ENCODE measurements at regions not wholly inside any gene's neighbourhood (a gene's known extent, or its start where the extent isn't known, plus 50 kb on each side); places are given as distances from the start of the nearest gene placed in this dataset.

- TF ChIP-seq CTCF (IDR thresholded peaks at IDR 0.05) (no peak), POLR2A (IDR thresholded peaks at IDR 0.05) (no peak)
These were observed 108.2 kb upstream of the CWC22 start for GRCh38 chr2:180115269-180115668.

GRCh38 chr2:180111901-180112300 is 104.8 kb upstream of the CWC22 start:
- H3K36me3 ChIP-seq (replicated peaks in 1 of 2; ENCODE audit: insufficient read depth in 1 of 2, low read depth in 2 of 2): no peaks in the 10 kb centered on the region
- no peaks in the 10 kb centered on the region for H3K9me3 ChIP-seq
- no peaks in the 10 kb centered on the region for H3K4me1 ChIP-seq
- TF ChIP-seq POLR2A (IDR thresholded peaks at IDR 0.05) (no peak), CTCF (IDR thresholded peaks at IDR 0.05) (no peak)
- WGBS, 2 donors: 38 to 57% methylated on average over 1 of the region's 1 CpG
- no peak overlapping the region for H3K4me3 ChIP-seq
- H3K27me3 ChIP-seq: no peaks in the 10 kb centered on the region
- ATAC-seq (no peak), DNase-seq (no peak)
- H3K27ac ChIP-seq: no peak overlapping the region
- intact Hi-C loops (cut with DNase I): no loop called here

More at GRCh38 chr2:180115269-180115668, 108.2 kb upstream of the CWC22 start:
- no peak overlapping the region for H3K4me3 ChIP-seq
- intact Hi-C loops (cut with DNase I): no loop called here
- WGBS, 2 donors: 85 to 97% methylated on average over 2 of the region's 2 CpGs
- H3K9me3 ChIP-seq: no peaks in the 10 kb centered on the region
- DNase-seq (no peak), ATAC-seq (no peak)
- no peaks in the 10 kb centered on the region for H3K4me1 ChIP-seq
- H3K27me3 ChIP-seq: no peaks in the 10 kb centered on the region
- no peak overlapping the region for H3K27ac ChIP-seq
- H3K36me3 ChIP-seq (replicated peaks in 1 of 2; ENCODE audit: insufficient read depth in 1 of 2, low read depth in 2 of 2): no peaks in the 10 kb centered on the region

- TF ChIP-seq POLR2A (IDR thresholded peaks at IDR 0.05) (no peak), CTCF (IDR thresholded peaks at IDR 0.05) (no peak)
- ATAC-seq (no peak), DNase-seq (no peak)
- WGBS, 2 donors: 77 to 78% methylated on average over 6 of the region's 6 CpGs
- Histone ChIP-seq H3K27ac (no peak overlapping the region), H3K36me3 (replicated peaks in 1 of 2; ENCODE audit: insufficient read depth in 1 of 2, low read depth in 2 of 2) (no peaks in the 10 kb centered on the region), H3K4me3 (no peak overlapping the region), H3K9me3 (no peaks in the 10 kb centered on the region), H3K27me3 (no peaks in the 10 kb centered on the region), H3K4me1 (no peaks in the 10 kb centered on the region)
- intact Hi-C loops (cut with DNase I): no loop called here
These were observed 103.4 kb upstream of the CWC22 start for GRCh38 chr2:180110469-180110868.

- no peaks in the 10 kb centered on the region for H3K27me3 ChIP-seq
- TF ChIP-seq CTCF (IDR thresholded peaks at IDR 0.05) (no peak), POLR2A (IDR thresholded peaks at IDR 0.05) (no peak)
- H3K36me3 ChIP-seq (replicated peaks in 1 of 2; ENCODE audit: insufficient read depth in 1 of 2, low read depth in 2 of 2): no peaks in the 10 kb centered on the region
- ATAC-seq: no peak
- WGBS, 2 donors: 17 to 24% methylated on average over 1 of the region's 1 CpG
- no peak overlapping the region for H3K4me3 ChIP-seq
- intact Hi-C loops (cut with DNase I): no loop called here
- H3K27ac ChIP-seq: no peak overlapping the region
- no peak for DNase-seq
- no peaks in the 10 kb centered on the region for H3K4me1 ChIP-seq
- no peaks in the 10 kb centered on the region for H3K9me3 ChIP-seq
These were observed 94.7 kb upstream of the CWC22 start for GRCh38 chr2:180101846-180102245.

- Histone ChIP-seq H3K9me3 (no peaks in the 10 kb centered on the region), H3K4me1 (no peaks in the 10 kb centered on the region), H3K36me3 (replicated peaks in 1 of 2; ENCODE audit: insufficient read depth in 1 of 2, low read depth in 2 of 2) (no peaks in the 10 kb centered on the region), H3K27ac (no peak overlapping the region), H3K27me3 (no peaks in the 10 kb centered on the region), H3K4me3 (no peak overlapping the region)
- TF ChIP-seq CTCF (IDR thresholded peaks at IDR 0.05) (no peak), POLR2A (IDR thresholded peaks at IDR 0.05) (no peak)
- intact Hi-C loops (cut with DNase I): no loop called here
- no peak for ATAC-seq
- DNase-seq: no peak
- 65% methylated on average over 4 of the region's 4 CpGs for WGBS, 2 donors
These were observed 92.2 kb upstream of the CWC22 start for GRCh38 chr2:180099308-180099707.
